NCI-H82 (cell line): ENCODE measurements at regions not wholly inside any gene's neighbourhood (a gene's known extent, or its start where the extent isn't known, plus 50 kb on each side); places are given as distances from the start of the nearest gene placed in this dataset.

Experiments used
- DNase-seq: peaks from one replicate; lab custom pipeline; 2025; lab: John Stamatoyannopoulos, UW

DNA sequence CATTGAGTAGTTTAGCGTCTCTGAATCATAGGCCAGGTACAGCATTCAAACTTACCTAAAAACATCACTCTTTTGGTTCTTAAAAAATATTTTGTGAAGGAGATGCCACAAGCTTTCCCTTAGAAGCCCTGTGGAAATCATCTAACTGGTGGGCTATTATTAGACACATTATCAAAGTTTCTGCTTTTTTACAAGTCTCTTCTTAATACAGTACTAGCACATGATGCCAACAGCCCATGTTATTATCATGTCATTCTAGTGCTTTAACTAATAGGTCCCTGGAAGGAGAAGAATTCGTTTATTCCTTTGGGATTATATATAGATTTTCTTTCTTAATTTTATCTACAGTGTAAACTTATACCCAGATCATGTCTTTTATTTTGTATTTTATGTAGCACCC, 146.0 kb upstream of the PTPRK start:
- DNase-seq = no peak

DNA sequence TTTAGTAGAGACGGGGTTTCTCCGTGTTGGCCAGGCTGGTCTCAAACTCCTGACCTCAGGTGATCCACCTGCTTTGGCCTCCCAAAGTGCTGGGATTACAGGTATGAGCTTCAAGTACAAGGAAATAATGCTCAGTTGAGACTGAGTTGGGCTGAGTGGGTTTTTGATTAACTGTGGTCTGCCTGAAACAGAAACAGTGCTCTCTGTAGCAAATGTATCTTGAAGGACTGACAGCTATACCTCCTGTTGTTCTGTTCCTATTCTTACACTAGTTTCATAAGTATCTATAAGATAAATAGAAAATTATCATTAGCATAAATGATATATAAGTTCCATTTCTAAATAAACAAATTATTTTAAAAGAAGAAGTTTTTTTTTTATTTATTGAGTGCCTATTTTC, 142.8 kb upstream of the PTPRK start:
- DNase-seq = no peak

GRCh38 chr6:128659878-128660622, 139.7 kb upstream of the PTPRK start:
- no peak for DNase-seq

GRCh38 chr6:128659276-128659675, 138.9 kb upstream of the PTPRK start:
- DNase-seq = no peak

DNA sequence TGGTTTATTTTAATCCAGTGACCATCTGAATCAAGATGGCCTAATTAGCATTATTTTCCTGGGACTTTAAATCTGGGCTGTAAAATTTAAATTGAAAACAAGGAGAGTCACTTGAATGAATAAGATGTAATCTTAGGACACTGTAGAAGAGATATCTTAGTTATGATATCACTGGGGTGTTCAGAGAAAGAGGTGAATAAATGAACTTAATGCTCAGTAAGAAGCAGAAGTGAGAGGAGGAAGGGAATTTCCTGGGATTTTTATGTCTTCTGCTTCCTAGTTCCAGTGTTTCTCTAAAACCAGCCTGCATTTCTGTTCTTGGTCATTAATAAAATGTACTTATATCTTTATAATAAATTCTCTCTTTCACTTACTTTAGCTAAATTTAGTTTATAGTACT, 136.8 kb upstream of the PTPRK start:
- no peak for DNase-seq

DNA sequence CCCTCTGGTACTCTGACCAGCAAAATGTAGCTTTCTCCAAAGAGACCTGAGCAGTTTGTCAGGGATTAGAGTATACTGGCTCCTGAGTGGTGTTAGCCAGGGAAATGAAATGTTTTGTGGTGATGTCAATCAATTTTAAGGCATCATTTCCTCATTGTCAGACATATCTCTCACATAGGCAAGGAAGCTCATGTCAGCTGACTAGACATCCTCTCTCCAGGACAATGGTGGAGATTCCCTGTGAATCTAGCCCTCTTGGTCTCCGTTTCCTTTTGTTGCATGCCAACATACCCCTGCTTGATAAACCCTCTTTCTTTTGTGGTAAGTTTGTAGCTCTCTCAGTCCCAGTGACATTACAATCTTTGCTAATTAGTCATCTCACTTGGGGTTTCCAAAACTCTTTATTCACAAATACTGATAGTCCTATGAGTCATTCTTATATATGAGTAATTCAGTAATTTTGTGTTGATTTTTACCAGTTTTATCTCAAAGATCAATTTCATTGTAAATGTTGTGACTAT, 135.6 kb upstream of the PTPRK start:
- DNase-seq = peak; percentile 34

DNA sequence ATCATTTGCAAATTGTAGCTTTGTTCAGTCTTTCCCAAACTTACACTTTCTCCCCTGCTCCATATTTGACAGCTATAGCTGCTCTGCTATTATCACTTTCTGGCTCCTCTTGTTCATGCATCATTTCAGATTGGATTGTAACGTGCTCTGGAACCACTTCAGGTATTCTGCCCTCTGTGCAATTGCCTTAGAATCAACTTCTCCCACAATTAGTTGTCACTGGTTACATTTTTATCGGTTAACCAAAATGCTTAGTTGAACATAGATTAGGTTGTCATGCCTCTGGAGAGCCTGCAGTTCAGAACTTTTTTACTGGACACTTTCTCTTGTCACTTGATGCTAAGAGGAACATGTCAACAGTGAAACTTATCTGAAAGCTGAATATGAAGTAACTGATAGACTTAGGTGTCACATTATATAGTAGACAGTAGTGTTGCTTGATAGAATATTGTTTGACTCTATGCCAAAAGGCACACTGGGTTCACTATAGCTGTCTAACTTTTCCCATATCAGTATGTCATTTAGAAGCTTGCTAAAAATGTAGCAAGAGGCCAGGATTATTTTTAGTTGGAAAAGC, 127.7 kb upstream of the PTPRK start:
- DNase-seq = no peak

GRCh38 chr6:128642132-128642531, 121.7 kb upstream of the PTPRK start:
- DNase-seq = no peak

DNA sequence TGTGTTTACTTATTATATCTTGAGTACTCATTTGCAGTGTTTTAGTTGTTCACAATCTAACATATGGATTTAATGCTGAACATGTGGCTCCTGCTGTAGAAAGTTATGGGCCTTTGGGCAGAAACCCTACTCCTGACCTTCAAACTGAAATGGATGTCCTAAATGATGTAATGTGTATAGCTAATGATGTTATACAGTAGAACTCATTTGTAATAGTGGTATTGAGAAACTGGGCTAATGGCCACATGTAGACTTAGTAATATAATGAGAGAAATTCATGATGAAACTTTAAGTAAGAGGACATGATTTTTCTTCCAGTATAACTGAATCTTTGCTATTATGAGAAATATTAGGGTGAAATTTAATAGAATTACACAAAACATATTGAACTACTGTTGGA, 121.3 kb upstream of the PTPRK start:
- DNase-seq = no peak

DNA sequence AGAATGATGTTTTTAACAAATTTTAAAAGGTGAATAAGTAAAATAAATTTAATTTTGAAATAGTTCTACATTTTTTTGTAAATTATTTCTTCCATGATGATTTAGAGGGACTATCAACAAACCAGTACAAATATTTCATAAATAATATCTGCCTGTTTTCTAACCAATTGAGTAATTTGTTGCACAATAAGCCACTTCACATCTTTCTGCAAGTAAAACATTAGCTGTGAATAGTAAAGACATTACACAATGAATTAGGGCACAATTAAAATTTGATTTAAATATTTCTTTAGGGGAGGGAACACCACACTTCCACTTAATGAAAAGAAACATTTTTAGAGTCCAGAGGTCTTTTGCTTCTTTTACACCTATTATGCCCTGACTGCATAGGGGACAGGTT, 118.4 kb upstream of the PTPRK start:
- no peak for DNase-seq

- DNase-seq = no peak
These were observed 114.8 kb upstream of the PTPRK start for GRCh38 chr6:128635219-128635618.

GRCh38 chr6:128632131-128632530, 111.7 kb upstream of the PTPRK start:
- no peak for DNase-seq

DNA sequence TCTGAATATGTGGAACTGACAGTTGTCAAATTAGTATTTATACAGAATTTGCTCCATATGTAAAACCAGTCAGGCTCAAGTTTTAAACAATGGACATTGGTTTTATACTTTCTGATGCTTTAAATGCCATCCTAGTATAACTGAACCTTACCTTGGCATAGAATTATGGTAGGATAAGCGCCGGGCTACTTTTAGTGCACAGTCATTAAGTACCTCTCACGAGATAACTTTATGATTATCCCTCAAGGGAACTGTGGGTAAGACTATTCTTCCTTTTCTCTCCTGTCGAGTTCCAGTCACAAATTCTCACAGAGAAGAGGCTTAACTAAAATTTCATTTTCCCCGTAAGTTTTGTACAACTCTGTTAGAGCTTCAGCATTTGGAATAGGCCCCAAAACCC, 110.6 kb upstream of the PTPRK start:
- DNase-seq = no peak

GRCh38 chr6:128630213-128630612, 109.8 kb upstream of the PTPRK start:
- no peak for DNase-seq

- DNase-seq = no peak
These were observed 96.9 kb upstream of the PTPRK start for GRCh38 chr6:128617285-128617684.

- no peak for DNase-seq
These were observed 95.9 kb upstream of the PTPRK start for GRCh38 chr6:128616342-128616741.

GRCh38 chr6:128606611-128607010, 86.2 kb upstream of the PTPRK start:
- DNase-seq = no peak

DNA sequence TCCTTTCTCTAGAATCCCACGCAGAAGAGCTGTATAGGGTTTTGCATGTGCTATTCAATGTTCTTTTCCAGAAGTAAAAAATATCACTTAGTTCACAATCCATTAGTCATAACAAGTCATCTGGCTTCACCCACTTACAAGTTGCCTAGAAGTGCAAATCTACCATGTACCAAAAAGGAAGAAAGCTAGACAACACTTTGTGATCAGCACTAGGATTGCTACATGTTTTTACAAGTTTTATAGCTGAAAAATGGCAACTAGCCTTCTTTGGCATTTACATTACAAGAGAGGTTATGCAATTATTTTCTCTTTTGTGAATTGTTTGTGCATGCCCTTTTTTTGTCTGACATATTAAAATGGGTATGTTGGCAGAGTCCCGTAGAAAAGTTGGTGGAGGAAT, 85.6 kb upstream of the PTPRK start:
- no peak for DNase-seq

DNA sequence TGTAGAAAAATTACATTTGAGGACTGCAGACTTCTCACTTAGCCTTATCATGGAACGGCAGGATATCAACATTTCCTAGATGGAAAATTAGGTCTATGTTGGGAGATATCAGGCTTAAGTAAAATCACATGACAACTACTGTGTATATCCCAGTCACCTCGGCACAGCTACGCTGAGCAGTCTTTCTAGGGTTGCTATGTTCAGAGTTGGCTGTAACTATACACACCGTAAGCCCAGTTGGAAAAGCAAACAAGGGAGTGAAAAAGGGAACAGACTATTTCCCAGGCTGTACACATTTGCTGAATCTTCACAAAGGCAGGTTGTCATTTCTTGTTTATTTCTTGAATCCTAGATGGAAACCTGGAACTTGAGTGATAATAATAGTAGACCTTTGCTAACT, 80.7 kb upstream of the PTPRK start:
- no peak for DNase-seq

GRCh38 chr6:128600397-128600951, 80.1 kb upstream of the PTPRK start:
- DNase-seq = peak; percentile 66

GRCh38 chr6:128599036-128599435, 78.6 kb upstream of the PTPRK start:
- DNase-seq = no peak

DNA sequence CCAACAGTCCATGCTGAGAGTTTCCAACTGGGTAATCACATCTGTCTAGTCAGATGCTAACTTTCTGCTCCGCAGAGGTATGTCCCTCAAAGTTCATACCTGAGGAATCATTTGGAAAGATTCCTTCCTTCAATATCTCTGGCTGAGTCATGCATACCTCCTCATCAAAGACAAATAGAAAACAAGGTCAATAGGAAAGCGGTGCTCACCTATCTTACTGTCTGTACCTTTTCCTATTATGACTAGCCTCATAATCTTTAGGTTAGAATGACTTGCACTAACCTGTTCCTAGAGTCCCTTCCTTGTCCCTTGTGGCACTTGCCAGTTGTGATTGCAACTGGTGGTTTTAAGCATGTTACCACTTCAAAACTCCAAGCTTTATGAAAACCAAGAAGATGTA, 78.2 kb upstream of the PTPRK start:
- DNase-seq = no peak

GRCh38 chr6:128597956-128598355, 77.6 kb upstream of the PTPRK start:
- DNase-seq = no peak

- no peak for DNase-seq
These were observed 76.6 kb upstream of the PTPRK start for GRCh38 chr6:128597004-128597403.
